NCI-H1417 treated with DMSO at 0.1 percent for 48 hours (cell line): ENCODE measurements at regions not wholly inside any gene's neighbourhood (a gene's known extent, or its start where the extent isn't known, plus 50 kb on each side); places are given as distances from the start of the nearest gene placed in this dataset.

Experiments
- DNase-seq: peaks from one replicate; lab custom pipeline; 2025; lab: John Stamatoyannopoulos, UW

GRCh38 chr16:73879621-73880020 lies 417.0 kb upstream of the PSMD7 start:
- DNase-seq: no peak

GRCh38 chr16:73878611-73879010 lies 418.0 kb upstream of the PSMD7 start:
- no peak for DNase-seq

DNA sequence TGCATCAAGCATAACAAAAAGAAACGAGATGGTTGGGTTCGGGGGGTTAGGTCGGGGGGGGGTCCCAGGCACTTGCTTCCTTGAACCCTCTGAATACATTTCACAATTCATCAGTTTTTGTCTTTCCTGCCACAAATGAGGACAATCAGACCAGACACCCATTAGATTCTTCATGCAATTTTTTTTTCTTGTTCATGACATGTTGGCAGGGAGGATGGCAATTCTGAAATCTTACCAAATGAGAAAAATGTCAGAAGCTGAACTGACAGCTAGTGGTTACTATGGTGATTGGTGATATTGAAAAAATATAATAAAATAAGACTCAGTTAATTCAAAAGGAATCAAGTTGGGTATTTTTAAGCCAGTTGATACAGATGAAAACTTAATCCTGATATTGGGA lies 419.5 kb upstream of the PSMD7 start:
- DNase-seq: no peak

- DNase-seq: no peak
Measured at GRCh38 chr16:73875996-73876690, 420.5 kb upstream of the PSMD7 start.

DNA sequence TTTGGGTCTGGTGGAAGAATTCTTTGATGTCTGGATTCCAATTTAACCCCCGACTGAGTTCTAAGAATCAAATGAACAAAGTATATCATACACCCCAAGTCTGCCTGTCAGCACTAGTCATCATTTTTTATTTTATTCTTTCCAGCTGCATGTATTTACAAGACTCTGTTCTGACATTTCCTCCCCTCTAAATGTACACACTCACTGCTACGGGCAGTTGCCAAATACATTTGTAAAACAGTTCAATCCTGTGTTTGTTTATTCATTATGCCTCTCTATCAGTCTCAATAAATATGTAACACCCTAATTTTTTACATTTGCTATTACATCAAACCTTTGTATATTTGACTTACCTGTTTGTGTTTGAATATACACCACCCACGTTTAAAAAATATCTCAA lies 422.3 kb upstream of the PSMD7 start:
- no peak for DNase-seq

DNA sequence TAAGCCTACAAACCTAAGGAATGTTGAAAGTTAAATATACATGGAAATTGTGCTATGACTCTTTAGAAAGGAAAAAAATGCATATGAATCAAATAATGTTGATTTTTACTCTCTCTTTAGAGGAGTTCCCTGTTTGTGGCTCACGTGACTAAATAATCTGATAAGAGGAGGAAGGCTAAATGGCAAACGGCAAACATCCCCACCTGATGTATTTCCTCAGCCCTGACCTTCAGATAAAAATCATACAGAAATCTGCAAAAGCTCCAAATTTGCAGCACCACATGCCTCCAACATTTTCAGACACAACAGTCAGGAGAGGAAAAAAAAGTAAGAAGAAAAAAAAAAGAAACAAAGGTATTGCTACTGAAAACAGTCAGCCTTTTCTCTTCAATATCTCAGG lies 423.0 kb upstream of the PSMD7 start:
- no peak for DNase-seq

- no peak for DNase-seq
Measured at GRCh38 chr16:73872856-73873255, 423.8 kb upstream of the PSMD7 start.

GRCh38 chr16:73871088-73871733 lies 425.4 kb upstream of the PSMD7 start:
- no peak for DNase-seq

DNA sequence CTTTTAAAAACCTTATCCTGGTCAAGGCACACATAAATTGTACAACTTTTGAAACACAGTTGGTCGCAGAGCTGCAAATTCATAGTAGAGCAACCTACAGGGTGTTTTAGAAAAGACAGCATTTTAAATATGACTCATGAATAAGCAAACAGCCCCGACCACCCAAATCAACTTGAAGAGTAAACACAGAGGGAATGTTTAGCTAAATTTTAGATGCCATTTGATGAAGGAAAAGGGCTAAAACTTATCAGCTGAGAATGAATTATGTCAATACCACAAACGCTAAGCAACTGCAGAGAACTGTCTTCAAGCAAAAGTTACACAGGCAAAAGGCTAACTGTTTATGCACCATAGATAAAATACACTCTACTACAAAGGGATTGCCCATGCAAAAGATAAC lies 427.5 kb upstream of the PSMD7 start:
- no peak for DNase-seq

GRCh38 chr16:73864868-73865267 lies 431.7 kb upstream of the PSMD7 start:
- no peak for DNase-seq

DNA sequence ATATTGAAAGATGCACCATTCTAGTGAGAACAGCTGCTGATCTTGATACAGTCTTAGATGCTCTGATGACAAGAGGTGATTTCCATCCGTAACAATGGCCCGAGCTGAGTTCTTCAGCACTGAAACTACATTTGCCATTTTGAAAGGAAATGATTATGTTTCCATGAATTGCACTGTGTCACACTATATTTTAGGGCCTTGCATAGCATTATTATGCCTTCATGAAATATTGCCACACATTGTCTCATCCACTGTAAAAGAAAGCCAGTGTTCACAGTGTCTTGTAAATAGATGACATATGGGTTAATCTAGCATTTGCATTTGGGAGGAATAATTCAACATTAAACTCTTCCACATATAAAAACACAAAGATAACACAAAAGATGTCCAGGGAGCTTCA lies 438.3 kb upstream of the PSMD7 start:
- DNase-seq: no peak

- DNase-seq: no peak
Measured at GRCh38 chr16:73853968-73854367, 442.6 kb upstream of the PSMD7 start.

- DNase-seq: no peak
Measured at GRCh38 chr16:73852561-73852960, 444.1 kb upstream of the PSMD7 start.

- no peak for DNase-seq
Measured at GRCh38 chr16:73848993-73849392, 447.6 kb upstream of the PSMD7 start.

GRCh38 chr16:73847090-73847489 lies 449.5 kb upstream of the PSMD7 start:
- DNase-seq: no peak

DNA sequence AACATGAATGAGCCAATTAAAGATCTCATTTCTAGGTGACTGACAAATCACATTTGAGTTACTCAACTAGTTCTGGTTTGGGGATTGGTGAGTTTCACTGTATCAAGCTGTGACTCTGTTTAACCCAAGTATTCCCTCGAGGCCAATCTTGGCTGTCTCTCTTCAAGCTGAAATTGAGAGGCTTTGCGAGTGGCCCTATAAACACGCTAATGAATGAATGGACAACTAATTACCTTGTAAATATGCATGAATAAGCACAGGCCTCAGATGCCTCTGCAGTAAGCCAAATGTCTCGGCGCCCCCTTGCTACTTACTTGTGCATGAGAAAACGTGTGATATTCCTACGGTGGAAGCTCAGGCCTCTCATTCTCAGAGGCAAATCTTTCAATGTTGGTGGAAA lies 450.3 kb upstream of the PSMD7 start:
- DNase-seq: no peak

DNA sequence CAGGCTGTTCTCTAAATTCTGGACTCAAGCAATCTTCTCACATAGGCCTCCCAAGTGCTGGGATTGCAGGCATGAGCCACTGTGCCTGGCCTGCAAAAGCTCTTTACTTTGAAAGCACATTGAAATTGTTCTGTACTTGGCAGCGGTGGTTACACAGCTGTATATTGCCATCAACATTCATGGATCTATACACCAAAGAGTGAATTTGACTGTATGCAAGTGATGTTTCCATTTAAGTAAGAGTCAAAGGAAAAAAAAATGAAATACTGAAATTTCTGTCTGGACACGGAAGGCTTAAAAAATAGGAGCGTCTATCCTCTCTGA lies 450.6 kb upstream of the PSMD7 start:
- DNase-seq: no peak

- DNase-seq: no peak
Measured at GRCh38 chr16:73845238-73846006, 451.2 kb upstream of the PSMD7 start.

GRCh38 chr16:73840728-73841127 lies 455.9 kb upstream of the PSMD7 start:
- no peak for DNase-seq

GRCh38 chr16:73831220-73831619 lies 465.4 kb upstream of the PSMD7 start:
- no peak for DNase-seq

- no peak for DNase-seq
Measured at GRCh38 chr16:73823205-73823849, 473.3 kb upstream of the PSMD7 start.

GRCh38 chr16:73817526-73818324 lies 478.9 kb upstream of the PSMD7 start:
- DNase-seq: no peak
